ENCODE measurements at regions not wholly inside any gene's neighbourhood (a gene's known extent, or its start where the extent isn't known, plus 50 kb on each side); places are given as distances from the start of the nearest gene placed in this dataset.

GRCh38 chr3:79818015-79818414 lies 50.2 kb upstream of the ROBO1 start:
- Histone ChIP-seq H3K27ac (no peak overlapping the region), H3K4me3 (no peak overlapping the region)

Data from skin epidermis (tissue), 12 donors.